OCI-LY7 (cell line): ENCODE measurements at regions not wholly inside any gene's neighbourhood (a gene's known extent, or its start where the extent isn't known, plus 50 kb on each side); places are given as distances from the start of the nearest gene placed in this dataset.

ENCODE experiments used
- BruUV-seq: library from RNA; stranded (reverse); fragments of 400-500 nt; replicated peaks from 2 replicates; lab custom pipeline; 2021; lab: Mats Ljungman, UMichigan
- CTCF ChIA-PET: fragments of 300-600 bp; sonication (Branson Sonifier 250); formaldehyde crosslinking; loops from one replicate; lab custom pipeline; 2022; ENCODE audit warnings: antibody characterized with exemption; ENCODE audit not compliant: unreplicated experiment; lab: Charles Lee
- POLR2A ChIA-PET: fragments of 300-600 bp; sonication (Branson Sonifier 250); formaldehyde crosslinking; loops from one replicate; lab custom pipeline; 2022; ENCODE audit warnings: antibody characterized with exemption; lab: Charles Lee
- DNase-seq: peaks from one replicate; pipeline ENCODE4 v3.0.0-alpha.2; 2015; ENCODE audit warnings: low spot score
- H2AFZ ChIP-seq: fragments of 200-600 bp; sonication (generic), shearing (Covaris generic); 2 replicates; pipeline ENCODE4 v1.6.1; 2014; ENCODE audit warnings: mild to moderate bottlenecking, antibody characterized with exemption, low read length, moderate library complexity
- H3K27ac ChIP-seq: fragments of 200-600 bp; sonication (generic); 2 replicates; pipeline ENCODE4 v1.5.1; 2014; ENCODE audit warnings: mixed run types, low read depth, mild to moderate bottlenecking, moderate library complexity, low read length, inconsistent platforms; ENCODE audit not compliant: poor library complexity, severe bottlenecking
- H3K36me3 ChIP-seq: fragments of 200-600 bp; sonication (generic); 2 replicates; pipeline ENCODE4 v1.6.1; 2014; ENCODE audit warnings: mild to moderate bottlenecking, antibody characterized with exemption, low read length, moderate library complexity, mixed read lengths; ENCODE audit not compliant: insufficient read depth
- H3K4me1 ChIP-seq: fragments of 200-600 bp; sonication (generic); 2 replicates; pipeline ENCODE4 v1.5.1; 2014; ENCODE audit warnings: mild to moderate bottlenecking, low read length; ENCODE audit not compliant: insufficient read depth, poor library complexity, severe bottlenecking
- H3K4me2 ChIP-seq: fragments of 200-600 bp; sonication (generic); 2 replicates; pipeline ENCODE4 v1.6.1; 2014; ENCODE audit warnings: mild to moderate bottlenecking, low read length
- H3K4me3 ChIP-seq: fragments of 200-600 bp; sonication (generic); 2 replicates; pipeline ENCODE4 v1.5.1; 2014; ENCODE audit warnings: mild to moderate bottlenecking, low read depth, low read length; ENCODE audit not compliant: poor library complexity, severe bottlenecking
- H3K79me2 ChIP-seq: fragments of 200-600 bp; sonication (generic); 2 replicates; pipeline ENCODE4 v1.6.1; 2016; ENCODE audit warnings: low read depth, mild to moderate bottlenecking, low read length, moderate library complexity, mixed read lengths; ENCODE audit not compliant: insufficient read depth
- H3K9me2 ChIP-seq: fragments of 200-600 bp; sonication (generic); 2 replicates; pipeline ENCODE4 v1.6.1; 2016; ENCODE audit warnings: mild to moderate bottlenecking, low read length, mixed read lengths; ENCODE audit not compliant: insufficient read depth
- H3K9me3 ChIP-seq: fragments of 200-600 bp; sonication (generic); 2 replicates; pipeline ENCODE4 v1.6.1; 2014; ENCODE audit warnings: mild to moderate bottlenecking, mixed run types, low read length, mixed read lengths
- H4K20me1 ChIP-seq: fragments of 200-600 bp; sonication (generic); 2 replicates; pipeline ENCODE4 v1.6.1; 2014; ENCODE audit warnings: mild to moderate bottlenecking, antibody characterized with exemption, low read length, moderate library complexity, mixed read lengths; ENCODE audit not compliant: insufficient read depth
- CTCF ChIP-seq: fragments of 200-600 bp; sonication (generic); conservative IDR thresholded peaks from 2 replicates; pipeline ENCODE4 v1.5.1; 2014; ENCODE audit warnings: mild to moderate bottlenecking, antibody characterized with exemption, low read length, moderate library complexity, mixed read lengths
- EZH2phosphoT487 ChIP-seq: fragments of 200-600 bp; sonication (generic); IDR thresholded peaks from 2 replicates; pipeline ENCODE4 v1.6.1; 2018; ENCODE audit warnings: low read depth, borderline replicate concordance, mild to moderate bottlenecking, mixed run types, antibody characterized with exemption, low read length, moderate library complexity, mixed read lengths
- intact Hi-C: fragments of 100-400 bp; cut with micrococcal nuclease; formaldehyde crosslinking; loops from one replicate; pipeline ENCODE4 v1.10.0; 2022; ENCODE audit not compliant: unreplicated experiment

- POLR2A ChIA-PET: interaction anchor here (0.9 kb wide), 1 partner anchor 25 kb away, joined by 6 read pairs; no protein-coding TSS in a partner anchor
- Histone ChIP-seq H3K4me1 (no peaks in the 10 kb centered on the region), H3K4me3 (no peak overlapping the region), H3K4me2 (no peak overlapping the region), H3K36me3 (no peaks in the 10 kb centered on the region), H3K9me3 (no peaks in the 10 kb centered on the region), H3K27ac (no peak overlapping the region), H2AFZ (no peak overlapping the region), H3K9me2 (no peaks in the 10 kb centered on the region), H4K20me1 (no peaks in the 10 kb centered on the region), H3K79me2 (no peaks in the 10 kb centered on the region)
- CTCF ChIA-PET: no interaction called here
- DNase-seq: no peak
- intact Hi-C loops: no loop called here
- TF ChIP-seq CTCF (no peak), EZH2phosphoT487 (no peak)
- no TSS peak for BruUV-seq
These were observed 1603.0 kb upstream of the TENM3 start for GRCh38 chr4:180640193-180640592.

- ChIA-PET POLR2A (interaction anchor here (0.6 to 1.5 kb wide), 2 partner anchors 56 to 1911 kb away, joined by 3 to 4 read pairs; no protein-coding TSS in a partner anchor), CTCF (no interaction called here)
- no peaks in the 10 kb centered on the region for H3K9me3 ChIP-seq
- no peak overlapping the region for H3K4me2 ChIP-seq
- H3K27ac ChIP-seq: no peak overlapping the region
- intact Hi-C loops: no loop called here
- H3K36me3 ChIP-seq: no peaks in the 10 kb centered on the region
- no peaks in the 10 kb centered on the region for H3K9me2 ChIP-seq
- TF ChIP-seq EZH2phosphoT487 (no peak), CTCF (peak; percentile 37; the same call in 1 of the 2 replicates)
- DNase-seq: no peak
- H2AFZ ChIP-seq: no peak overlapping the region
- BruUV-seq: no TSS peak
- H3K79me2 ChIP-seq: no peaks in the 10 kb centered on the region
- H3K4me3 ChIP-seq: no peak overlapping the region
- no peaks in the 10 kb centered on the region for H4K20me1 ChIP-seq
- H3K4me1 ChIP-seq: no peaks in the 10 kb centered on the region
These were observed 1601.7 kb upstream of the TENM3 start for GRCh38 chr4:180641495-180641894.

GRCh38 chr4:180642732-180643131, 1600.5 kb upstream of the TENM3 start:
- CTCF ChIA-PET: no interaction called here
- no peaks in the 10 kb centered on the region for H3K4me1 ChIP-seq

More at GRCh38 chr4:180642732-180643131, 1600.5 kb upstream of the TENM3 start:
- intact Hi-C loops: no loop called here
- Histone ChIP-seq H3K4me2 (no peak overlapping the region), H3K36me3 (no peaks in the 10 kb centered on the region), H2AFZ (no peak overlapping the region), H4K20me1 (no peaks in the 10 kb centered on the region), H3K9me3 (no peaks in the 10 kb centered on the region), H3K4me3 (no peak overlapping the region), H3K79me2 (no peaks in the 10 kb centered on the region), H3K9me2 (no peaks in the 10 kb centered on the region), H3K27ac (no peak overlapping the region)
- no TSS peak for BruUV-seq
- no peak for DNase-seq
- POLR2A ChIA-PET: interaction anchor here (0.5 to 2.1 kb wide), 4 partner anchors 12 to 1404 kb away, joined by 3 to 11 read pairs (median 4); no protein-coding TSS in a partner anchor
- no peak for TF ChIP-seq EZH2phosphoT487
- no peak for TF ChIP-seq CTCF
